ENCODE measurements at regions not wholly inside any gene's neighbourhood (a gene's known extent, or its start where the extent isn't known, plus 50 kb on each side); places are given as distances from the start of the nearest gene placed in this dataset.
A peak's percentile ranks its signal among the peaks of the same experiment; 100 is the strongest.

DNA sequence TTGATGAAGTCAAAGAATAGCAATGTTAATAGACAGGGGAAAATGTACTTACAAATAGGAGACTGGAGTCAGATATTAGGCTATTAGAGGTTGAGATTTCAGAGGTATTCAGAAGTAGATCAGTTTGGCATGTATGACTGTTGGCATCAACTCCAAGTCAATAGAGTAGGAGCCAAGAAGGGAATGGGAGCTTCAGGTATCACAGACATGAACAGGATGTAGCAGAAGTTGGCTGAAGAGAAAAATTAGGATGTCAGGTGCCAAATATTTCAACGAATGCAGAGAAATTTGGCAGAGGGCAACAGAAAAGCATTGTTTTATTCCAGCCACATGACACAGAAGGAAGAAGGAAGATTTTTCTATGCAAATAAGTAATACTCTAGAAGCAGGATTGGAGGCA is 69.7 kb downstream of the GLYATL1 start:
- Histone ChIP-seq H3K4me1 (peaks cover 0 to 46% (median 12%) of the 10 kb centered on the region in 4 donors), H3K9me3 (no peaks in the 10 kb centered on the region), H3K27me3 (no peaks in the 10 kb centered on the region), H3K36me3 (no peaks in the 10 kb centered on the region), H3K4me3 (no peak overlapping the region), H3K27ac (no peak overlapping the region)
- 0% methylated on average over 1 of the region's 1 CpG for WGBS (ENCODE audit: insufficient coverage, low coverage, low lambda C conversion rate, missing lambda C conversion rate)
- intact Hi-C loops (cut with DNase I) = no loop called here
- DNase-seq = no peak
- TF ChIP-seq, protein P1, sequence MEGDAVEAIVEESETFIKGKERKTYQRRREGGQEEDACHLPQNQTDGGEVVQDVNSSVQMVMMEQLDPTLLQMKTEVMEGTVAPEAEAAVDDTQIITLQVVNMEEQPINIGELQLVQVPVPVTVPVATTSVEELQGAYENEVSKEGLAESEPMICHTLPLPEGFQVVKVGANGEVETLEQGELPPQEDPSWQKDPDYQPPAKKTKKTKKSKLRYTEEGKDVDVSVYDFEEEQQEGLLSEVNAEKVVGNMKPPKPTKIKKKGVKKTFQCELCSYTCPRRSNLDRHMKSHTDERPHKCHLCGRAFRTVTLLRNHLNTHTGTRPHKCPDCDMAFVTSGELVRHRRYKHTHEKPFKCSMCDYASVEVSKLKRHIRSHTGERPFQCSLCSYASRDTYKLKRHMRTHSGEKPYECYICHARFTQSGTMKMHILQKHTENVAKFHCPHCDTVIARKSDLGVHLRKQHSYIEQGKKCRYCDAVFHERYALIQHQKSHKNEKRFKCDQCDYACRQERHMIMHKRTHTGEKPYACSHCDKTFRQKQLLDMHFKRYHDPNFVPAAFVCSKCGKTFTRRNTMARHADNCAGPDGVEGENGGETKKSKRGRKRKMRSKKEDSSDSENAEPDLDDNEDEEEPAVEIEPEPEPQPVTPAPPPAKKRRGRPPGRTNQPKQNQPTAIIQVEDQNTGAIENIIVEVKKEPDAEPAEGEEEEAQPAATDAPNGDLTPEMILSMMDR (IDR thresholded peaks at IDR 0.05) = no peak
- TF ChIP-seq POLR2A (IDR thresholded peaks at IDR 0.05) = no peak
- ATAC-seq = peak; percentile 13 to 38 (median 22)

DNA sequence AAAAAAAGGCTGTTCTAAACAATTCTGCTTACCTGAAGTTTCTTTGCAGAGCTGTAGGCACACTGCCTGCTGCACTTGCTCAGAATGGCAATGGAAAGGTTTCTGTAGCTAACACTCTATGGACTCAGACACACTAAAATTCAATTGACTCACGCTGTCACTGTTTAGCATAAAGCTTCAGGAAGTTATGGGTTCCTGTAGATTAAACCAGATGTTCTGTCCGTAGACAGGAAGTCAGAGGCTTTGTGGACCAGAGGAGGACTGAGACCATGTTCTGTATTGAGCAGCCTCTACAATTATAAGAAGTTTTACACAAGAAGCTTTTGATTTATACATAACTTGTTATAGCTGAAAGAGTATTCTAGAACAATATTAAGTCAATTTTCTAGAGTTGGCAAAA is 70.4 kb downstream of the GLYATL1 start:
- no peak for DNase-seq
- Histone ChIP-seq H3K4me1 (peaks cover 0 to 45% (median 9%) of the 10 kb centered on the region in 4 donors), H3K4me3 (no peak overlapping the region), H3K36me3 (no peaks in the 10 kb centered on the region), H3K9me3 (no peaks in the 10 kb centered on the region), H3K27me3 (no peaks in the 10 kb centered on the region), H3K27ac (no peak overlapping the region)
- peak in 3 of 4 donors; percentile 4 to 42 (median 18) for ATAC-seq
- intact Hi-C loops (cut with DNase I) = no loop called here
- 38% methylated on average over 2 of the region's 2 CpGs for WGBS (ENCODE audit: insufficient coverage, low coverage, low lambda C conversion rate, missing lambda C conversion rate)
- TF ChIP-seq, protein P1 (IDR thresholded peaks at IDR 0.05) = no peak
- no peak for TF ChIP-seq POLR2A (IDR thresholded peaks at IDR 0.05)

DNA sequence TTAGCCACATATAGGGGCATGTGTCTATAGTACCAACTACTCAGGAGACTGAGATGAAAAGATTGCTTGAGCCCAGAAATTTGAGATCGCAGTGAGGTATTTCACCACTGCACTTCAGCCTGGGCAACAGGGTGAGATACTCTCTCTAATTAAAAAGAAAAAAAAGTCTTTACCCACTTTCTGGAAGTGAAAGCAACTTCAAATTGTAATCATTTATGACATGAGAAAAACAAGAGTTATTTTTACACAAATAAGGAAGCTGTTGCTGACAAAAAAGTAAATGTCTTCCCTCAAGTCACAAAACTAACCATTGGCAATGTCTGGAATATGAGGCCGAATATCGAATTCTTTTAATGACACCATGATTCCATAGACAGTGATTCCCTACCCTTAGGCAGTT is 71.4 kb downstream of the GLYATL1 start:
- Histone ChIP-seq H3K4me1 (peaks cover 0 to 38% (median 7%) of the 10 kb centered on the region in 4 donors), H3K4me3 (no peak overlapping the region), H3K27ac (no peak overlapping the region), H3K9me3 (no peaks in the 10 kb centered on the region), H3K27me3 (no peaks in the 10 kb centered on the region), H3K36me3 (no peaks in the 10 kb centered on the region)
- ATAC-seq (no peak), DNase-seq (no peak)
- WGBS (ENCODE audit: insufficient coverage, low coverage, low lambda C conversion rate, missing lambda C conversion rate) = 73% methylated on average over 3 of the region's 3 CpGs
- TF ChIP-seq, protein P1 (IDR thresholded peaks at IDR 0.05) = no peak
- no peak for TF ChIP-seq POLR2A (IDR thresholded peaks at IDR 0.05)
- intact Hi-C loops (cut with DNase I) = no loop called here

DNA sequence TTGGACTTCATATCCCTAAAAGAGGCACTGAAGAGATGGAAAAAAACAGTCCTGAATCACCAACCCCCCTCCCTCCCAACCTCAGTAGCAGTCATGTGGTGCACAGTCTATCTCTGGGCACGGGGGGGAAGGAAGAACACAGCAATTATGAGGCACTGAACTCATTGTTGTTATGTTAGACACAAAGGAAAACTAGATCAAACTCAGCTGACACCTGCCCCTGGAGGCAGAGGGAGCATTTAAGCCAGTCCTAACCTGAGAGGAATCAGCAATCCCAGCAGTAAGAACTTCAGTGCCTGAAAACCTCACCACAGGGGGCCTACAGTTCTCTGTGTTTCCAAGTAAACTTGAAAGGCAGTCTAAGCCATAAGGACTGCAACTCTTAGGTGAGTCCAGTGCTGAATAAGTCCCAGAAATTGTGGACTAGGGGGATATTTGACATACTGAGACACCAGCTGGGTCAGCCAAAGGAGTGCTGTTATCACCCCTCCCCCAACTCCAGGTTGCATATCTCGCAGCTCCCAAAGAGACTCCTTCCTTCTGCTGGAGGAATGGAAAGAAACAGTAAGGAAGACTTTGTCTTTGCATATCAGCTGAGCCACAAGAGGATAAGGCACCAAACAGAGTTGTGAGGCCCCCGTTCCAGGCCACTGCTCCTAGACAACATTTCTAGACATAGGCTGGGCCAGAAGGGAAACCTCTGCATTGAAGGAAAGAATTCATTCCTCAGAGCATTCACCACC is 72.5 kb downstream of the GLYATL1 start:
- H3K4me3 ChIP-seq = no peak overlapping the region
- WGBS (ENCODE audit: insufficient coverage, low coverage, low lambda C conversion rate, missing lambda C conversion rate) = 63% methylated on average over 3 of the region's 3 CpGs
- peak overlapping the region in 2 of 3 donors; percentile 77 to 85 for H3K27ac ChIP-seq
- DNase-seq = peak in 1 of 3 donors; percentile 35
- ATAC-seq = peak in 2 of 4 donors; percentile 7 to 9
- no peaks in the 10 kb centered on the region for H3K9me3 ChIP-seq
- H3K4me1 ChIP-seq = peaks cover 0 to 37% (median 5%) of the 10 kb centered on the region in 4 donors
- no peaks in the 10 kb centered on the region for H3K36me3 ChIP-seq
- H3K27me3 ChIP-seq = no peaks in the 10 kb centered on the region
- TF ChIP-seq POLR2A (IDR thresholded peaks at IDR 0.05) = no peak
- TF ChIP-seq, protein P1 (IDR thresholded peaks at IDR 0.05) = no peak
- intact Hi-C loops (cut with DNase I) = no loop called here

Measured in right lobe of liver (tissue), 6 donors.